K562 (cell line): ENCODE measurements at regions not wholly inside any gene's neighbourhood (a gene's known extent, or its start where the extent isn't known, plus 50 kb on each side); places are given as distances from the start of the nearest gene placed in this dataset.

ENCODE experiments used
- ASH1L ChIP-seq: fragments of 450-650 bp; IDR thresholded peaks from 2 replicates; pipeline ENCODE4 v1.6.1; 2018; ENCODE audit warnings: borderline replicate concordance, mild to moderate bottlenecking, low read depth; ENCODE audit not compliant: partially characterized antibody
- ATF7 ChIP-seq: fragments of 450-650 bp; IDR thresholded peaks from 2 replicates; pipeline ENCODE4 v1.7.1; 2014; ENCODE audit warnings: mild to moderate bottlenecking, moderate library complexity
- CBX5 ChIP-seq: IDR thresholded peaks from 2 replicates; pipeline ENCODE4 v1.6.1; 2014; ENCODE audit warnings: low read depth, borderline replicate concordance
- ELF2 ChIP-seq: fragments of 250-450 bp; sonication (Bioruptor Pico); IDR thresholded peaks from 2 replicates; pipeline ENCODE4 v1.5.0; 2021; ENCODE audit warnings: mild to moderate bottlenecking
- ELK3 ChIP-seq: fragments of 450-650 bp; formaldehyde crosslinking; IDR thresholded peaks from 2 replicates; pipeline ENCODE4 v1.4.0; 2020; ENCODE audit warnings: mild to moderate bottlenecking
- MAFF ChIP-seq: IDR thresholded peaks from 2 replicates; pipeline ENCODE4 v1.6.1; 2012; ENCODE audit warnings: low read length, improper control_type of control experiment
- MEF2A ChIP-seq: IDR thresholded peaks from 2 replicates; pipeline ENCODE4 v1.6.1; 2011; ENCODE audit warnings: low read depth, mild to moderate bottlenecking, low read length, moderate library complexity; ENCODE audit not compliant: control insufficient read depth
- PCBP2 ChIP-seq: fragments of 200-400 bp; formaldehyde crosslinking; IDR thresholded peaks from 2 replicates; pipeline ENCODE4 v1.6.1; 2018; ENCODE audit warnings: low read length, low read depth, mild to moderate bottlenecking, moderate library complexity; ENCODE audit not compliant: poor library complexity, severe bottlenecking
- PML ChIP-seq: IDR thresholded peaks from 2 replicates; pipeline ENCODE4 v1.6.1; 2012; ENCODE audit warnings: low read length, inconsistent platforms
- SRSF1 ChIP-seq: fragments of 200-400 bp; formaldehyde crosslinking; IDR thresholded peaks from 2 replicates; pipeline ENCODE4 v1.6.1; 2017; ENCODE audit warnings: mild to moderate bottlenecking, low read depth, low read length, moderate library complexity
- ZBTB40 ChIP-seq, 2 experiments: fragments of 450-650 bp in 1 of 2; sonication (generic) in 1 of 2; formaldehyde crosslinking in 1 of 2; IDR thresholded peaks; 2 replicates each; pipeline versions ENCODE4 v1.7.1 to v1.9.0; 2016 to 2022; ENCODE audit warnings: inconsistent platforms in 1 of 2, mild to moderate bottlenecking in 1 of 2, missing genetic modification reagents in 1 of 2
- ZC3H8 ChIP-seq: fragments of 450-650 bp; IDR thresholded peaks from 2 replicates; pipeline ENCODE4 v1.6.1; 2017
- ZNF324 ChIP-seq: fragments of 250-450 bp; sonication (Bioruptor Pico); IDR thresholded peaks from 2 replicates; pipeline ENCODE4 v1.4.0; 2020; ENCODE audit warnings: mild to moderate bottlenecking

- no peak for TF ChIP-seq ZBTB40 (IDR thresholded peaks at IDR 0.05)
- TF ChIP-seq ZBTB40 (CRISPR knock-in tag; IDR thresholded peaks at IDR 0.05), result no peak
- no peak for TF ChIP-seq CBX5
- TF ChIP-seq ZC3H8, result no peak
- TF ChIP-seq PCBP2, result no peak
- TF ChIP-seq ATF7, result no peak
- no peak for TF ChIP-seq SRSF1
- TF ChIP-seq MAFF, result no peak
- no peak for TF ChIP-seq PML
- no peak for TF ChIP-seq ELK3 (CRISPR knock-in tag)
- no peak for TF ChIP-seq ELF2 (CRISPR knock-in tag)
- no peak for TF ChIP-seq ASH1L
- no peak for TF ChIP-seq ZNF324
- TF ChIP-seq MEF2A, result no peak
Measured at GRCh38 chr12:126763359-126763758, 1503.6 kb upstream of the TMEM132C start (continued).
